NCI-H1048 (cell line): ENCODE measurements at regions not wholly inside any gene's neighbourhood (a gene's known extent, or its start where the extent isn't known, plus 50 kb on each side); places are given as distances from the start of the nearest gene placed in this dataset.

ENCODE experiments used
- DNase-seq: peaks from one replicate; lab custom pipeline; 2025; lab: John Stamatoyannopoulos, UW

DNA sequence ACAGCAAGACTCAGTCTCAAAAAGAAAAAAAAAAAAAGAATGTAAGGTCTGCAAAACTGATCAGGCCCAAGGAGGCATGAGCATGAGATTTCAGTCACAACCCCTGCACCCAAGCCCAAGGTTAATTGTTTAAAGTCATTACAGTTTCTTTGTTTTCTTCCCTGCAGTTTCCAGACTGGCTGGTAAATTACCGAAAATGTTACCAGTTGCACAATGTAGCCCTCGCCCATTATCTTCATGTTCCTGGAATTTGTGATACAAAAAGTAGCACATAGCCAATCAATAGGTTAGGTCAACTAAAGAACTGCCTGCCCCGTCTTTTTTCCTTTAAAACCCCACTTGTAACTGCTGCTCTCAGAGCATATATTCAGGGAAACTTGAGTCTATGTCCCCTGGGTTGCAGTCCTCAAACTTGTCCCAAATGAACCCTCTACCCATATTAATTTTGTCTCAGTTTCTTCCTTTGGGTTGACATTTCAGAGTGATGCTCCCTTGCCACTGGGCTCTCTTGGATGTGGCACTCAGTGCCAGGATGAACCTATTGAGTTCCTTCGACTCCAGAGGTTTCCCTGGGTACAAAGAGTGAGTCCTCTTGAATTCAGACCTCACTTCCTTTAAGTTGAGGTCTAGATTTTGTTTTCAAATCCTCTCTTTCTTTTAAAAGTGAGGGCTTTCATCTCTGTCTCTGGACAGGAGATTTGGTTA lies 216.2 kb upstream of the HS6ST1 start:
- no peak for DNase-seq

DNA sequence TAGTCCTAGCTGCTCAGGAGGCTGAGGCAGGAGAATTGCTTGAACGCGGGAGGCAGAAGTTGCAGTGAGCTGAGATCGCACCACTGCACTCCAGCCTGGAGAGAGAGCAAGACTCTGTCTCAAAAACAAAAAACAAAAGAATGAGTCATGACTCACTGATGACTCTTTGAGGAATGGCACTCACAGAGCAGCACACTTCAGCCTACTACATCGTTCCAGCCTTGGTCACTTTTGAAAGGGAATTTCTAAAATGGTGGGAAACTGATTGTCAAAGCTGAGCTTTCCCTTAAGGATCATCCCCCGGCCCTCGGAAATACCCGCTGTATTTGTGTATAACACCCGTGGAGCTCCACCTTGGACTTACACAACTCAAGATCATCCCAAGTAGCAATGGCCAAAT lies 217.3 kb upstream of the HS6ST1 start:
- no peak for DNase-seq

DNA sequence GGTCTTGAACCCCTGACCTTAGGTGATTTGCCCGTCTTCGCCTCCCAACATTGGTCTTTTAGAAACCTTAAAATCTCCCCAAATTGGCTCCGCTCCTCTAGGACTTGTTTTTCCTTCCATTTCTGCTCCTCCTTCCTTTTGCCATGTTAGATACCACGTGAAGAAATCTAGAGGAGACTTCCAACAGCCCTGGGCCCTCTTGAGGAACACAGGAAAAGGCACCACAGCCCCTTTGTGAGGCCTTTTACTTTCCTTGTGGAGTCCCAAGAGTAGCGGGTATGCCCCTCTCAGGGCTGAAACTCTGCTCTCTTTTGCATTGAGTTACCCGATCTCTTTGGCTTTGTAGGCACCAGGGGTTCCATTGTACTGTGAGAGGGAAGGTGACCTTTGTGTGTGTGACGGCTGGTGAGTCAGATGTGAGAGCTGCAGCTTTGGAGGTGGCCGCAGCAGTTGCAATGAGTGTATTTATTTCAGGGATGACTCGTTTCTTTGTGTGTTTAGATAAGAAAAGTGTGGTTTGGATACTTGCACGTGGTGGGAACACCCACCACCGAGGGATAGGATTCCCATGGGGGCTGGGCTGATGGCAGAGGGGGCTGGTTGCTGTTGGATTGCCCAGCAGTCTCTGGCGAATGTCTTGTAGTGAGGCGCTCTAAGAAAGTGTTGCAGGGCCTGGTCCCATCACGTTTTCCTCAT lies 218.4 kb upstream of the HS6ST1 start:
- no peak for DNase-seq

DNA sequence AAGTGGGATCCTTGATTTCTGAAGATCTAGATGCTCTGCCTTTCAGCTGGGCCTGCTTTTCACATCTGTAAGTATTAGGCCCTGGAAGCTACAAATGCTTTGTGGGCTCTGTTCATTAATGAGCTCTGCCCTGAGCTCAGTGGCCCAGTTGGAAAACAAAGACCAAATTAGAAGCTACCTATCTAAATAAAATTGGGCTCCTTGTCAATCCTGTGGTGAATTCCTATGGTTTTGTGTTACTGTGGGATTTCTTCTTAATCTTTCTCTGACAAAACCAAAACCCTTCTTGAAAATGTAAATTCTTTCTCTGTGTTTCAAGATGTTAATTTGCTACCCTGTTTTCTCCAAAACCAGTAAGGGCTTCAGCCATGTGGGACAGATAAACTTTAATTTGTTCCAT lies 219.0 kb upstream of the HS6ST1 start:
- no peak for DNase-seq

DNA sequence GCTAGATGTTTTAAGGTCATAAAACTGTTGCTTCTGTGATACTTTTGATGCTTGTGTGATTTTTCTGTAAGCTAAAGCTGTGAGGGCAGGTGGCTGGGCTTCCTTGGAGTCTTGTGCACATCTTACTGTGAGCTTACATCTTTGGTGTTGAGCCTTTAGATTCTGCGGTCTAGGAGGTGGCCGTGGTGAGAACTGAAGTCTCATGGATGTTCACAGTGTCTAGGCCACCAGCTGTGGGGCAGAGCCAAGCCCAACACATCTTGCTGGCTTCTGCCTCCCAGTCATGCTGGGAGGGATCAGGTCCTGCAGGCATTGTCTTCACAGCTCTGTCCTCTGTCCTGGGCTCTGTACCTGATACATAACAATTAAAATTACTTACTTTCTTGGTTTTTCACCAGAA lies 219.7 kb upstream of the HS6ST1 start:
- DNase-seq: no peak

DNA sequence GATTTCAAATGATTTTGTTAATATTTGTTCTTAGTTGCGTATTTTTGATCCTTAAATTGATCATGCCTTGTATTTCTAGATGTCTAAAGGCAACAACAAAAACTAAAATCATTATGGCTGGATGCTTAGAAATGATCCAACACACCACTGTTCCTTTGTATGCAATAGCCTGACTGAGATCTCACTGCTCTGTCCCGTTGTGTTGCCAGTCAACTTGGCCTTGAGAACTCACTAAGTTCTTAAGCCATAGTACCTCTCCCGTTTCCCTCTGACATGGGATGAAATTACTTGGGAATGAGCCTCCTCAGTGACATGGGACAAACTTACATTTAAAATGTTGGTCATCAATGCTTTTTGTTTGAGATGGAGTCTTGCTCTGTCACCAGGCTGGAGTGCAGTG lies 222.0 kb upstream of the HS6ST1 start:
- no peak for DNase-seq

DNA sequence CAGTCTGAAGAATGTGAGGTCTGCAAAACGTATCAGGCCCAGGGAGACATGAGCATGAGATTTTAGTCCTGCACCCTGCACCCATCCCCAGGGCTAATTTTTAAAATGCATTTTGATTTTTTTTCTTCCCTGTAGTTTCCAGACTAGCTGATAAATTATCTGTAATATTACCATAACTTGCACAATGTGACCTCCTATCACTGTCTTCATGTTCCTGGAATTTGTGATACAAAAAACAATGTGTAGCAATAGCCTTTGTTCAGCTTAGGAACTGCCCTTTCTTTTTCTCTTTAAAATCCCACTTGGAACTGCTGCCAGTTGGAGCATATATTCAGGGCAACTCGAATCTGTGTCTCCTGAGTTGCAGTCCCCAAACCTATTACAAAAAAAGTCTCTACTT lies 222.8 kb upstream of the HS6ST1 start:
- no peak for DNase-seq

DNA sequence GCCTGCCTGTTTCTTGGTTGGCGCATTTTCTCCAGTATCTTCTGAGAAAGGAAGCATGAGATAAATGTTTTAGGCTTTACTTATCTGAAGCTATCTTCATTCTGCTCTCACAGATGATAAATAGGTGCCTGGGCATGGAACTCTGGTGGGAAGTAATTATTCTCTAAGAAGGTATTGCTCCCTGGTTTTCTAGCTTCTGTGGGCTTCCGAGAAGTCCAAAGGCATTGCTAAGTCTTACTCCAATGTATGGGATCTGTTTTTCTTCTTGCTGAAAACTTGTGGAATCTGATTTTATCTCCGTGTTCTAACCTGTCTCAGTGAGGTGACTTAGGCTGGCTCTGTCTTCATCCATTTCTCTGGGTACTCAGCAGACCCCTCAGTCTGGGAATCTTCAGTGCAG lies 224.4 kb upstream of the HS6ST1 start:
- DNase-seq: no peak

DNA sequence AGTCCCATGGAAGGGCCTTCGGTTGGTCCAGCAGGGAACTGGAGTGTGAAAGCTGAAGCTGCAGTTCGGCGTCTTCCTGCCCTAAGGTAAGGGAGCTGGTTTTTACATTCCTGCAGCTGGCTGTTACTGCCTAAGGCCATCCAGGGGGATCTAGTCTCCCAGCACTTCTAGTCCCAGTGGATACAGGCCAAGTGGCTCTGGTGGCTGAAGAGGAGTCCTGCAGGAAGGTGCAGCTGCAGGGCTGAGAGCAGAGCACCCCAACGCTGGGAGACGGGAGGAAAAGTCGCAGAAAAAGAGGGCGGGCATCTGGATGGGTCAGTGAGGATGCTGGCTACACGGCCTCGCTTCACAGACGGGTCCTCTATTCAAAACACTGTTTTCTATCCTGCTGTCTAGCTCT lies 225.0 kb upstream of the HS6ST1 start:
- DNase-seq: no peak

DNA sequence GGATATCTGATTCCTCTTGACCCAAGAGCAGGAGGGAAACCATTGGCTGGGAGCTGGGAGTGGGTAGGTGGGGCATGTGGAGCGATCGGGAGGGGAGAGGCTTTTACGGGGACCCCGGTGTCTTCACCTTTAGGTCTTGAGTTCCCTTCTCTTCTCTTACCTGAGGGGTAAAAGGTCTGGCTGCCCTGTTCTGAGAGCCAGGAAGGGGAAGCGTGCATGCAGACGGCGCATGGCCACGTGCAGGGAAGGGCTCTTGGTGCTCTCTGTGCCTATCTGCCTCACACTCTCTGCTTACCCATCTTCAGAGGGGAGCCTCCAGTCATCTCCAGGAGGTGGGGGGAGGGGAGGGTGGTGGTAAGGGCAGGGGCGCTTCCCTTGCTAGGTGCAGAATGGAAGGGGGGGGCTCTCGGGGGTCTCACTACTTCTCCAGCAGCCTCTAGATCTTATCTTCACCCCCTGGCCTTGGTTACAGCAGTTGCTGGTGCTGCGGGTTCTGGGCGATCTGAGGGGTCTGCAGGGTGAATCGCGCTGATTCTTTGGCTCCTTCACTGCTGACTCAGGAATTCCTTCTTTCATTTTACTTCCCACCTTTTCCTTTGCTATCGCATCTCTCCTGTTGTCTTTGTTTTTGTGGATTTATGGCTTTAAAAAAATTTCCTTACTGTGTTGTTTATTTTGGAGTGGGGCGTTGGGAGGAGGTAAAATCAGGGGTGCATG lies 225.8 kb upstream of the HS6ST1 start:
- DNase-seq: no peak

DNA sequence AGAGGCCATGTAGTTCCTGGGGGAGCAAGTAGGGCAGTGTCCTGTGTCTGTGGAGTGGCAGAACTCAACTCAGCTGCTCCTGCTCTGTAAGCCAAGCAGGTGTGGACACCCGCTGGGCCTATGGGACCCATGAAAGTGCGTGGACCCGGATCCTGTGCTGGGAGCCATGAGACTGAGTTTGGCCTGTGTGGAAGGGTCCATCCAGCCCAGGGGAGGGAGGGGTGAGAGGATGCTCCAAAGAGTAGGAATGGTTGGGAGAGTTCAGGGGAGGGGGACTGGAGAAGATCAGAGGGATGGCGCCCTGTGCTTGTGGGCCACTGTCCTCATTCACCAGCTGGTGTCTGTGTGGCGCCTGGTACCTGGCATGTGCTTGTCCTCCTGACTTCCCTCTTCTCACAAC lies 226.4 kb upstream of the HS6ST1 start:
- no peak for DNase-seq

DNA sequence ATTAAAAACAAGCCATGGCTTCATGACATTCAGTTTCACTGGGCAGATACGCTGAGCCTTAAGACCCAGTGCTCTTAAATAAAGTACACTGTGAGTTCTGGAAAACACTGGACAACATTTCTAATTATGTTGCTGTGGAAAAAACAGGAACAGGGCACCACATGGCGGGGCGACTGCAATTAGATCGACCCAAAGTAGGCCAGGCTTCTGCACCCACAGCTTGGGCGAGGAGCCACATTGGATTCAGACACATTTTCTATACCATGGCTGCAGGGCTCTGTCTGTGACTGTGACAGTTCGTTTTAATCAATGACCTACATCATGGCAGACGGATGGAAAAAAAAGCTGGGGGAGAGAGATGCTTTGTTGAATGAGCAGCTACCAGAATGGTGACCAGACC lies 227.2 kb upstream of the HS6ST1 start:
- no peak for DNase-seq

DNA sequence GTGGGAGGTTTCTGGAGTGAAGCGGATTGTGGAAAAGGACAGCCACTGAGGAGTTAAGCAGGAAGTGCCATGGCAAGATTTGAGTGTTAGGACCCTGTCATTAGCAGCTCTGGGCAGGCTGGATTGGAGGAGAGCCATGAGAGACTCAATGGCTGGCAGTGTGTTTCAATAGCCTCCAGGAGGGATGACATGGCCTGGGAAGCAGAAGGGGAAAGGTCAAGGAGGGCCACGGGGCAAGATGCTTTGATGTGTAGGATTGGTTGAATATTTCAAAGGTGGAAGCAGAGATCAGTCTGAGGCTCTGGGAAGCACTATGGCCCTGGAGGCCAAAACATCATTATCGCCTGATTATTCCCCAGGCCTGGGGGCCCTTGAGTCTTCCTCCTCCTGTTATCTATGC lies 229.0 kb upstream of the HS6ST1 start:
- no peak for DNase-seq

DNA sequence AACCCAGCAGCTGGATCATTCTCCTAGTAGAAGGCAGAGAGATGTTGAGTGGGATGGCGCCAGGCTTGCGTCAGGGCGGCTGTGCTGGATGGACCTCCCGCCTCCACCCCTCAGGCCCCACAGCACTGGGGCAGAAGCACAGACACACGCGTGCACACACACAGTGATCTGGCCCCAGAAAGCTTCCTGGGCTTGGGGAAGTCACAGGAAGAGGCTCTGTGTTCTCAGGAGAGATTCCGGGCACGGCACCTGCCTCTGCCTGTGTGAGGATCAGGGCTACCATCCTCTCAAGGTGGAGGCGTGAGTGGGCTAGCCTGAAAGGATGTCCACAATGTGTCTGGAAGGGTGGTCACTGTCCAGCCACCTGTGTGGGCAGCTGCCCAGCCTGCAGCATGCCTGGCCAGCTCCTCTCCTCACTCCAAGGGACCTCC lies 229.8 kb upstream of the HS6ST1 start:
- DNase-seq: no peak

DNA sequence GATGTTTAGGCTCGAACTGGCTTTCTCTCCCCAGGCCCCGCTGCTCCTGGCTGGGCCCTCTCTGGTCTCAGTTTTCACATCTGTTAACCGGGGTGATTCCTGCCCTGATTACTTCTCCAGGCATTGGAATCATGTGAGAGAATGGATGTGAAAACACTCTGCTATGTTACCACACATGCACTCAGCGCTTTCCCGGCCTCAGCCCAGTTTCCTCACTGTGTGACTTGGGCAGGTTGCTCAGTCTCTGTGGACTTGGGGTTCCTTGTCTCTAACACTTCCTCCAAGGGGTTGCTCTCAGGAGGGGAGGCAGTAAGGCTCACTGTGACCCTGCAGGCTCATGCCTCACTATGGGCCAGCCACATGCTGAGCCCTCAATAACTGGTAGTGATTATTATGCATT lies 230.4 kb upstream of the HS6ST1 start:
- no peak for DNase-seq

DNA sequence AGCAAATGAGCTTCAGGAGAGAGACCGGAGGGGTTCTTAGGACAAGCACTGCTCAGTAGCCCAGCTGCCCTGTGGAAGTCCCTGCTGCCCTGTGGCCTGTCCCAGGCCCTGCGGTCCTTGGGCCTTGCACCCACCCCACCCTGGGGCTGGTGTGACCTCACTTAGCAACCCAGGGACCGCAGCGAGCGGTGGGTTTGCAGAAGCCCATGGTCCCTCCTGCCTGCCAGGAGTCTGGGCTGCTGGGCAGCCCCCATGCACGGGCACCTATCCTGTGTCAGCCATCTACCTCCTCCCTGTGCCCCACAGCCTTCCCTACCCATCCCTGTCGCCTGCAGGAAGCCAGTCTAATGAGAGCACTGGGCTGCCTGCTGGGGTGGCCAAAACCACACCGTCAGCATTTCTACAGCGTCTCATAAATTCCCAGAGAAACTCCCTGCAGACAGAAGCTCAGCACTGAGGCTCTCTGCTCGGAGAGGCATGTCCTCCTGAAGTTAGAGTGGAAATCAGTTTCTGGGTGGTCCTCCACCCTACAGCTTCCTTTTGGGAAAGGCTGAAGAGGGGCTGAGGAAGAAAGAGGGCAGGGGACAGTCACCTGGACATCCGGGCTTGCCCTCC lies 231.1 kb upstream of the HS6ST1 start:
- no peak for DNase-seq

DNA sequence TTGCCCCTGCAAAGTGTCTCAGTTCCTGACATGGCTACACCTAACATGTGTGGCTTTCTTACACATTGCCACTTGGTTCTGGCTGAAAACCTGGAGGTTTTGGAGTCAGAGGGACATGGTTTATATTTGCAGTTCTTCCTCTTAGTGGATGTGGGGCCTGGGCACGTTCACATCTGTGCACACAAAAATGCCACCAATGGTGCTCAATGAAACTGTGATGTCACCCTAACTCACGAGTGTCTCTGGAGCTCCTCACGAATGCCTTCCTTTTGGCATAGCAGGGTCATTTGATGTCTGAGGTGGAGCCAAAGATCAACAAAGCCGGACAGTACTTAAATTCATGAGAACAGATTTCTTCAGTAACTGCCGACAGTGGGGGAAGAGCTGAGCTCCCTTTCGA lies 231.7 kb upstream of the HS6ST1 start:
- no peak for DNase-seq

DNA sequence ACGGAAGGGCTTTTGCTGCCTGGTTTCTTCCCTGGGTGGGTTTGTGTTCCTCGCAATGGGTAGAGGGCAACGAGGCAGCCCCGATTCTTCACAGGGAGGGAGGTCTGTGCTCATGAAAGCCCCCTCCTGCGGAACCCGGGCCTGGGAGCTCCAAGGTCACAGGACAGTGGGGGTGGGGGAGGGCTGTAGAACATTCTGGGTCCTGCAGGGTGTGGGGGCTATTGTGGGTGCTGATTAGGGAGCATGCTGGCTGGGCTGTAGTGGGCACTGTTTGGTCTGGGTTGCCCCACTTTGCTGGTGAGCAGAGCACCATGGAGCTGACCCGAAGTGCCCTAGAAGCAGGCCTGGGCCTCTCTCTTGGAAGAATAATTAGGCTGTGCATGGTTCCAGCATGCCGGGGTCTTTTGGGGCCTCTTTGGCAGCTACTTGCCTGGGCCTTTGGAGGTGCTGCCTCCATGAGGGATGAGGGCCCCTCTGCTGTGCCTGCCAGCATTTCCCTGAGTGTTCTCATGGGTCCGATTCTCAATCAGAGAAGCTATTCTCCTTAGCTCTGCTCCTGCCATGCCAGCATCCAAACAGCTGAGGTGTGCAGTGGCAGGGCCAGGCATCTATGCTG lies 232.2 kb upstream of the HS6ST1 start:
- no peak for DNase-seq

DNA sequence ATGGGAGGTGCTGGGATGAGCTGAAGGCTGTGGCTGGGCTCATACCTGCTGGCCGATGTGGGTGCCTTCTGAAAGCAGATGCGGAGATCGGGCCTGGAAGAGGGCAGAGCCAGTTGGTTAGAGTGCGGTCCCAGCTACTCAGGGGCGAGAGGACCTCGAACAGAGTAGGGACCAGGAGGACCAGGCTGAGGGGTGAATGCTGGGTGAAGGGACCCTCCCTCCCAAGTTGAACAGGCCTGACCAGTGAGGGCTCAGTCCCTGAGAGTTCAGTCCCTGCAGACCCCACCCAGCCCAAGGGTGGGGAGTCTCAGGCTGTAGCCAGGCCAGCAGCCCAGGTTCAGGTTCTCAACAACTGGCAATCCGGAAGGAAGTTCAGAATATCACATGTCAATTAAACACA lies 232.8 kb upstream of the HS6ST1 start:
- DNase-seq: no peak

DNA sequence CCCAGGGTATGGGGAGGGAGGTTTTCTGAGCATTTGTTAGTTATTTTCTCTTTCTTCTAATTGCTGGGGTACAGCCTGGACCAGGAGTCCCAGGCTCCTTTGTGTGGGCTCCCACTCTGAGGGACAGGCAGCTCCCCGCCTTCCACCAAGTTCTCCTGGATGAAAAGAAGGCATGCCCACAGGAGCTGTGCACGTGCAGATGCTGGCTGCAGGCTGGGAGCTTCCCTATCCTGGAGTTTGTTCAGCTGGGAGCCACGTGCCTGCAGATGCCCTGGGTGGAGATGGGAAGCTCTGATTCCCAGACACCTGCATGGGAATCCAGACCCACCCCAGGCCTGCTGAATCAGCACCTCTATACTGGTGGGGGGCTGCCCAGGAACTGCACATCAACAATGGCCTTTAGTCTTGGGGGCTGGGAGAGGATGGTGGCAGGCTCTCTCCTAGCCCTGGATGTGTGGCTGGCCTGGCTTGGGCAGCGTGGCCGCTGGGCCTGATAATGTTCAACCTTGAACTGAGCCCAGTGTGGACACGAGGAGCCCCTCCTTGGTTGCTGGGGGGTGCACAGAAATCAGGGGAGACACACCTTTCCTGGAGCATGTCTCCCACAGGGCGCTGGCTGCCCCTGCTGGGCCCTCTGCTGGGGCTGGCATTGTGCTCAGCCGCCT lies 233.6 kb upstream of the HS6ST1 start:
- DNase-seq: no peak

DNA sequence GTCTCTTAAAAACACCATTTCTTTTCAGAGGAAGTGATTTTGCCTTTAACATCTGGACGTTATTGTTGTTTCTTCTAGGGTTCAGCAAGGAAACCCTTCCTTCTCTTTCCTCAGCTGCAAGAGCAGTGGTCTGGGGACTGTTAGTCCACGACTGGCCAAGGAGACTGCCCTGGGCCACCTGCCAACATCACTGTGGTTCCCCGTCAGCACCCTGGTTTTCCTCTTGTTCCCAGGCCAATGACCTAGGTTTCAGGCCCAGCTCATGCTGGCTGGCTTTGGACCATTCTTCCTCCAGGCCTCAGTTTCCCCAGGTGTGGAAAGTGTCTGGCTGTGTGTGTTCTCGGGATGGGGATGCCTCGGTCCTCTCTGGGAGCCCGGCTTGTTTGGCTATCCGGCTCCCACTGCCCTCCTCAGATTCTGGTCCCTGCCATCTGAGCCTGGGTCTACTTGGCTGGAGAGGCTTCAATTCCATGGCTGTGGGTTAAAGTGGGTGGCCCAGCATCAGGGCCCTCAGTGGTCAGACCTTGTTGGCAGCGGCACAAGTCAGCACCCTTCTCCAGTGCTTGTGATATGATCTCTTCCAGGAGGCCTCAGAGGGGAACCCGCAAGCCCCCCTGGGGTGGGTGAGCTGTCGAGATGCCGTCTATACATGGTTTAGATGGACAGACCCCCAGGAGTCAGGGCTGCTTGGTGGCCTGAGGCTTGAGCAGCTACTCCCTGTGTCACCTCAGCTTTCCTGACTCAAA lies 234.3 kb upstream of the HS6ST1 start:
- no peak for DNase-seq
